Fibroblast of skin of back (primary cell): ENCODE measurements at regions not wholly inside any gene's neighbourhood (a gene's known extent, or its start where the extent isn't known, plus 50 kb on each side); places are given as distances from the start of the nearest gene placed in this dataset.
"Not testable (repeated sequence)": the region's sequence is repeated elsewhere in the genome, so short reads cannot be mapped to it uniquely, and the experiment has no call there.

ENCODE experiments used
- DNase-seq: peaks from one replicate; pipeline ENCODE4 v3.0.0-alpha.2; 2013

GRCh38 chr9:34793428-34793827, 83.5 kb upstream of the CCL21 start:
- DNase-seq: no peak

- no peak for DNase-seq
Observed at GRCh38 chr9:34783951-34784487, 74.1 kb upstream of the CCL21 start.

- no peak for DNase-seq
Observed at GRCh38 chr9:34782372-34782771, 72.4 kb upstream of the CCL21 start.

- DNase-seq: no peak
Observed at GRCh38 chr9:34777666-34778065, 67.7 kb upstream of the CCL21 start.

- DNase-seq: no peak
Observed at GRCh38 chr9:34773955-34774354, 64.0 kb upstream of the CCL21 start.

GRCh38 chr9:34773306-34773910, 63.5 kb upstream of the CCL21 start:
- no peak for DNase-seq

- DNase-seq: no peak
Observed at GRCh38 chr9:34771007-34771406, 61.1 kb upstream of the CCL21 start.

GRCh38 chr9:34767087-34767486, 57.2 kb upstream of the CCL21 start:
- DNase-seq: not testable (repeated sequence)

- DNase-seq: peak; percentile 8
Observed at GRCh38 chr9:34760196-34761040, 50.5 kb upstream of the CCL21 start.
